C4-2B (cell line): ENCODE measurements at regions not wholly inside any gene's neighbourhood (a gene's known extent, or its start where the extent isn't known, plus 50 kb on each side); places are given as distances from the start of the nearest gene placed in this dataset.

Experiments used
- H3K27ac ChIP-seq: fragments of 450-650 bp; 2 replicates; pipeline ENCODE4 v1.5.1; 2017
- ZFX ChIP-seq: fragments of 450-650 bp; IDR thresholded peaks from 2 replicates; pipeline ENCODE4 v1.6.1; 2017
- TF ChIP-seq, protein P1 (sequence below): fragments of 450-650 bp; conservative IDR thresholded peaks from 2 replicates; pipeline ENCODE4 v1.5.1; 2017; ENCODE audit warnings: mild to moderate bottlenecking

- TF ChIP-seq, protein P1, sequence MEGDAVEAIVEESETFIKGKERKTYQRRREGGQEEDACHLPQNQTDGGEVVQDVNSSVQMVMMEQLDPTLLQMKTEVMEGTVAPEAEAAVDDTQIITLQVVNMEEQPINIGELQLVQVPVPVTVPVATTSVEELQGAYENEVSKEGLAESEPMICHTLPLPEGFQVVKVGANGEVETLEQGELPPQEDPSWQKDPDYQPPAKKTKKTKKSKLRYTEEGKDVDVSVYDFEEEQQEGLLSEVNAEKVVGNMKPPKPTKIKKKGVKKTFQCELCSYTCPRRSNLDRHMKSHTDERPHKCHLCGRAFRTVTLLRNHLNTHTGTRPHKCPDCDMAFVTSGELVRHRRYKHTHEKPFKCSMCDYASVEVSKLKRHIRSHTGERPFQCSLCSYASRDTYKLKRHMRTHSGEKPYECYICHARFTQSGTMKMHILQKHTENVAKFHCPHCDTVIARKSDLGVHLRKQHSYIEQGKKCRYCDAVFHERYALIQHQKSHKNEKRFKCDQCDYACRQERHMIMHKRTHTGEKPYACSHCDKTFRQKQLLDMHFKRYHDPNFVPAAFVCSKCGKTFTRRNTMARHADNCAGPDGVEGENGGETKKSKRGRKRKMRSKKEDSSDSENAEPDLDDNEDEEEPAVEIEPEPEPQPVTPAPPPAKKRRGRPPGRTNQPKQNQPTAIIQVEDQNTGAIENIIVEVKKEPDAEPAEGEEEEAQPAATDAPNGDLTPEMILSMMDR = no peak
- no peak for TF ChIP-seq ZFX
- no peak overlapping the region for H3K27ac ChIP-seq
Measured at GRCh38 chr1:171424494-171424893, 60.8 kb upstream of the PRRC2C start.

DNA sequence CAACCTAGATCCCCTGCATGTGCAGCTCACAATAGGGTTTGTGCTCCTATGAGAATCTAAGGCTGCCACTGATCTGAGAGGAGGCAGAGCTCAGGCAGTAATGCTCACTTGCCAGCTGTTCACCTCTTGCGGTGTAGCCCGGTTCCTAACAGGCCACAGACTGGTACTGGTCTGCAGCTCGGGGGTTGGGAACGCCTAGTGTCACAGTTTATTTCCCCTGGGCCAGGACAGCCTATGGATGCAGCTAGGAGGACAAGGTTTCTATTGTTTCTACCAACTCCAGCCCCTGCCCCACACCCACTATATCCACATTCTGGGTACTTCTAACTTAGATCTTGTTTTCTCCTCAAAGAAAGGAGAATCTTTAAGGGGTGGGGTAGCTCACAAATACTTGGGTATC is 58.7 kb upstream of the PRRC2C start:
- no peak overlapping the region for H3K27ac ChIP-seq
- TF ChIP-seq ZFX = no peak
- TF ChIP-seq, protein P1 = no peak

DNA sequence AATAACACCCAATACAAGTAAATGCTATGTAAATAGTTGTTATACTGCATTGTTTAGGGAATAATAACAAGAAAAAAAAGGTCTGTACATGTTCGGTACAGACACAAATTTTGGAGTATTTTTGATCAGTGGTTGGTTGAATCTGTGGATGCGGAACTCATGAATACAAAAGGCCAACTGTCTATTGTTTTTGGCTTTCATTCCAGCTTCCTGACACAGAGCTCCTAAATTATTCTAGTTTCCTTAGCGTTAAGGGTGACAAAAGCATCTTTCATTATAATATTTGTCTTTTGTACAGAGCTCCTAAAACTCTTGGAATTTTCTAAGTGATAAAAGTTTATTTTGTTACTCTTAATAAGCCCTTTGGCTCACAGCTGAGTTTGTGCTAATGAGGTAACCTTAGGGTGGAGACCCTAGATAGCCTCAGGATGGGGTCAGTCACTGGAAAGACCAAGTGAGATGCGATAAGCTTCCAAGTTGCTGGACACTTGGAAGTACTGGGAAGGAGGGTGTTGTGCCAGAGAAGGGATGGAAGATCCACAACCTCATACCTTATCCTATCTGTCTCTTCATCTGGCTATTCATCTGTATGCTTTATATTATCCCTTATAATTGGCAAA is 57.4 kb upstream of the PRRC2C start:
- TF ChIP-seq, protein P1 = no peak
- no peak for TF ChIP-seq ZFX
- no peak overlapping the region for H3K27ac ChIP-seq

GRCh38 chr1:171429137-171429536 is 56.2 kb upstream of the PRRC2C start:
- no peak for TF ChIP-seq ZFX
- TF ChIP-seq, protein P1 = no peak
- H3K27ac ChIP-seq = no peak overlapping the region

DNA sequence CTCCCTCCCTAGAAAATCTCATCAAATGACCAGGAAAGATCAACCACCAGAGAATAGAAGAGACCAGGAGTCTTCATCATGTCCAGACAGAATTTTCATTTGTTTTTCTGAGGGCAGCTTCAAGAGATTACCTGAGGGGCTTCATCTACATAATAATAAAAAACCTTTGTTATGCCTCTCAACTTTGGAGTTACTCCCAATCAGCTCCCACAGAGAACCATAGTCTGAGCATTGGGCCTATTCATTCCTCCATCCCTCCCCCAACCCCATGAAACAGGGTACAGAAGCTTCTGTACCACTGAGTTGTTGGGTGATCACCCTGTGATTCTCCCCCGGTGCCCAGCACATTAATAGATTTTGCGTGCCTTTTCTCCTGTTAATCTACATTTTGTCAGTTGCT is 53.3 kb upstream of the PRRC2C start:
- no peak for TF ChIP-seq ZFX
- TF ChIP-seq, protein P1 = no peak
- H3K27ac ChIP-seq = no peak overlapping the region

GRCh38 chr1:171432473-171432872 is 52.9 kb upstream of the PRRC2C start:
- no peak for TF ChIP-seq ZFX
- TF ChIP-seq, protein P1 = no peak
- H3K27ac ChIP-seq = no peak overlapping the region

DNA sequence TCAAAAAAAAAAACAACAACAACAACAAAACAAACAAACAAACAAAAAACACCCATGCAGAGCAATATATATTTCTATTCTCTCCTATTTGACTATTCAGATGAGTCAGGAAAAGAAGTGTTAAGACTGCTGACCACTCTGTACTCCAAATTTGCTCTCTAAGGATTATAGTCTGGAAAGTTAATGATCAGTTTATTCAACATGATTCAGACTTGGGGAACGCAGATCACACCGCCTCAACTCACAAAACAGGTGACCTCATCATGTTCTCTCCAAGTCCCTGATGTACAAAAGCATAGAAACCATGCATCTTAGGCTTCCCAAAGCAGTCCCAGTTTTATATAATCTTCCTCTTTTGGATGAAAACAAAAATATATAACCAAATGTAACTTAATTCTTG is 51.9 kb upstream of the PRRC2C start:
- no peak overlapping the region for H3K27ac ChIP-seq
- TF ChIP-seq, protein P1 = no peak
- no peak for TF ChIP-seq ZFX
